SH-SY5Y (cell line): ENCODE measurements at regions not wholly inside any gene's neighbourhood (a gene's known extent, or its start where the extent isn't known, plus 50 kb on each side); places are given as distances from the start of the nearest gene placed in this dataset.

Experiments
- GATA2 ChIP-seq: IDR thresholded peaks from 2 replicates; pipeline ENCODE4 v1.6.1; 2011; ENCODE audit warnings: mild to moderate bottlenecking, low read depth, low read length
- GATA3 ChIP-seq: IDR thresholded peaks from 2 replicates; pipeline ENCODE4 v1.6.1; 2011; ENCODE audit warnings: low read depth, mild to moderate bottlenecking, low read length, moderate library complexity

- TF ChIP-seq GATA2 = no peak
- no peak for TF ChIP-seq GATA3
Observed at GRCh38 chr6:139776041-139776440, 401.6 kb upstream of the CITED2 start.
